HG03108 (cell line): ENCODE measurements at regions not wholly inside any gene's neighbourhood (a gene's known extent, or its start where the extent isn't known, plus 50 kb on each side); places are given as distances from the start of the nearest gene placed in this dataset.

Source experiments
- ATAC-seq: cut with Tn5 transposase; IDR thresholded peaks from one replicate; pipeline ENCODE4 v1.9.1; 2021; ENCODE audit warnings: moderate library complexity; ENCODE audit not compliant: unreplicated experiment

DNA sequence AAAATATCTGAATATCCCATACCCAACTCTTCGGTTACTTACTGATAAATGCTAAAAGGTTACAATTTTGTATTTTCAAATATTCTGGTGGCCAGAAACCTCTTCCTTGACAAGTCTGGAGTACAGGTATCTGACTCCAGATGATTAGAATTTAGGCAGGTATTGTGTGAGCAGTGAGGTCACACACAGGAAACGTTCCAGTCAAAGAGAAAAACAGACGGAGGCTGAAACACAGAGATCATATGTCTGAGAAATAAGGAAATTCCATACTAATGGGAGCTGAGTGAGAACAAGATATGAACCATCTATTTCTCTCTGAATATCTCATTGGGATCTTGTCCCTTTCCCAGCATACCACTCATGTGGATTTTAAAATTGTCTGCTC lies 89.4 kb upstream of the IGLL5 start:
- ATAC-seq, result no peak

DNA sequence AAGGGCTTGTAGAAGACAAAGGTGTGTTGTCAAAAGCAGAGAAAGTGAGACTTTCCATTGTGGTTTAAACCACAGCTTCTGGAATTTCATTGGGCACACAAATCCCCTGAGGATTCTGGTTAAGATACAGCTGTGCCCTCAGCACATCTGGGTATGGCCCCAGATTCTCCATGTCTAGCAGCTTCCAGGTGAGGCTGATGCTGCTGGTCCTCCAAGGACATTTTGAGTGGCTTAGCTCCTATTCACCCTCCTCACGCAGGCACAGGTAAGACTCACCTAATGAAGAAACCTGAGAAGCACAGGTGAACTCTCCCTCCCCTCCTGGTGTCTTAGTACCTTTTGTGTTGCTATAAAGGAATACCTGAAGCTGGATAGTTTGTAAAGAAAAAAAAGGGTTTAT lies 88.9 kb upstream of the IGLL5 start:
- ATAC-seq, result no peak

DNA sequence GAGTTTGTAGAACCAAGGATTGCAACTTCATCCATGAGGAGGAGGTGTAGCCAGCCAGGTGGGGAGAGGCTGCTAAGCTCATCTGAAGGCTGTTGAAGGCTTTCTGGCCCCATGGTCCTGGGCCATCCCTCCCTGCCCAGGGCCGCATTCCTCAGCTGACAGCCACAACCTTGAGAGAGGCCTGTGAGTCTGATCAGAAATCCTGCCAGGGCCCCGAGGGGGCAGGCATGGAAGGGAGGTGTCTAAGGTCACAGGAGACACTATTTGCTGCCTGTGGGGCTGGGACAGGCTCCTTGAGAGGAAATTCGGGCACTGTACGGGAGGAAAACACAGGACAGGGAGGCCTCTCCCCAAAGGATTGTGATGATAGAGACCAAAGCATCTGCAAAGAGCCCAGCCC lies 88.1 kb upstream of the IGLL5 start:
- ATAC-seq, result no peak

DNA sequence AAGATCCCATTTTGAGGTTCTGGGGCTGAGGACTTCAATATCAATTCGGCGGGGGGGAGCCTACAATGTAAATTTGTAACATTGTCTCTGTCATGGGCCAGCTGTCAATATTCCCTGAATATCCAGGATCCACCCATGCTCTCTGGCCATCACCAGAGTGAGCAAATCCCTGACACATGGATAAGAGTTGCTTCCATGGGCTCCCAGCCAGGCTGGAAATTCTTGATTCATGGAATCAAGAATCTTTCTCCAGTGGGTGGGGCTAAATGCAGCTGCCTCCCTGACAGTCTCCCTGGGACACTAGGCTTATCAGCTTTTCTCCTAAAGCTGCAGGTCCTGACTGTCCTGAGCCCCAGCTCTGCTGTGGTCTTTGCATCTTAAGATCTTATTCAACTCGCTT lies 86.9 kb upstream of the IGLL5 start:
- ATAC-seq, result no peak

DNA sequence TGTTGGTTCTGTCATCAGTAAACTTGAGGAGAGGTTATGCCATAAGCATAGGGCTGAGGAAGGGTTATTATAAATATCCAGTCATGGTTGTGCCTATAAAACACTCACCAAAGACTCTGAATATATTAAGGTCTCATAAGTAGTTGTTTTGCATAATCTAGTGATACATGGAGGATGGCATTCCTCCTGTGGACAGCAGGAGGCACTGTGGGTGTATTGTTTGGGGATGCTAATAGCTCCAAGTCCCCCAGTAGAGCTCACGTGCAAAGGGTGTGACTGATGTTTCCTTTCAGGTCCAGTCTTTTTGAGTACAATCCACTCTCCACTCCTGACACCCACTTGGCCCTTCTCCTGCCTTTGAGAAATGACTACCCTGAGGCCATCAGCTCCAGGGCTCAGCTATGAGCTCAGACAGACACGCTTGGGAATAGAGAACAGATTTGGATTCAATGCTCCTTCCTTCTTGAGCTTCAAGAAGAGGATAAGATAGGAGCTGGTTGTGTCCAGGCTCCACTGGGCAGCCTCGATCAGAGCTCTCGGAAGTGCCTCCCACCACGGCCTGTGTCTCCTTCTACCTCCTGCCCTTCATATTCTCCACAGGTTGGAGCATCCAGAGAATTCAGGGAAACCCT lies 85.2 kb upstream of the IGLL5 start:
- no peak for ATAC-seq

DNA sequence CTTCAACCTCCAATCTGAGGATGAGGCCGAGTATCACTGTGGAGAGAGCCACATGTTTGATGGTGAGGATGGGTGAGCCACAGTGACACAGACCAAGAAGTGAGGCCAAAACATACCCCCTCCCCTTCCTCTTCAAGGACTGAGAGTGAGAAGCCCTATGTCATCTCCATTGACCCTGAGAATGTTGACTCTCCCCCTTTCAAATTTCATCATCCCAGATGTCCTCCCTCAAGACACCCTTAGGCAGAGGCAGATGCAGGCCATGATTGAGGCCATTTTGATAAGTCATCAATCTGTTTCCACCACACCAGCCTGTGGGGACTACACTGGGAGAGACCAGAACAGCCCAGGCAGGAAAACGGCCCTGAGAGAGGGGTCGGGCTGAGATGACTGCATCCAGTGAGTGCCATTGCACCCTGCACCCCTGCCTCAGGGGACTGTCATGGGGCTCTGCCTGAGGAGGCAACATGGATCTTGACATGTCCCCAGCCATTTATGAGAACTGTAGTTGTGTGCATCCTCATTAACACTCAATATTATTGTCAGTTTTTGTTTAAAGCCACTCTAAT lies 84.2 kb upstream of the IGLL5 start:
- no peak for ATAC-seq

DNA sequence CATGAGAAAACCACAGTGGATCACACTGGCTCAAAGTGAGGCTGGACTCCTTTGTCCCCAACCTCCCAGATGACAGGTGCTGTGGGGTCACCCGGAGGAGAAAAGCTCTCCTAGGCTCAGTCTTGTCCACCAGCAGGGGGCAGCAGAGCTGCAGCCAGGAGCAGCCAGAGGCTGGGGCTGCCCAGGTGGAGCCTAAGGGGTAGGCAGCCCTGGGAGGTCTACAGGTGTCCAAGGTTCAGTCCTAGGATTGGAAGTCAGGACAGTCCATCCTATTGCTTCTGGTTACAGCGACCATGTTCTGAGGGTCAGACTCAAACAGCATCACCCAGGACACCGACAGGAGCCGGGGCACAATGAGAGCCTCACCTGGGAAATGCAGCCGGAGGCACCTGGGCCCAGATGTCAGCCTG lies 77.6 kb upstream of the IGLL5 start:
- ATAC-seq, result no peak

DNA sequence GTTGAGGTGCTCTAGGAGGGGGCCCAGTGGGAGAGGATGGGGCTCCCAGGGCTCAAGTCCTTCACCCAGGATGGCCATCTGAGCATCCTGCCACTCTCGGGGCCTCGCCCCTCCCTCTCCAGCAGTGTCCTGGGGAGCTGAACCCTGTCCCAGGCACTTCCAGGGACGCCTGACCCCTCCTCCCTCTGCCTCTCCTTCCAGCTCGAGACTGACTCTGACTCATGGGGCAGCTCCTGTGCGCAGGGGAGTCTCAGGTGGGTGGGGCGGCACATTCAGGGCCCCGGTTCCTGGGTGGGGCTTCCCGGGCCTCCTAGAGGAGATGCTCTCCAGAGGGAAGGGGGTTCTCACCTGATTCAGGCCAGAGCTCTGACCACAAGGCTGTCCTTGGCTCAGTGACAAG lies 77.1 kb upstream of the IGLL5 start:
- ATAC-seq, result no peak

DNA sequence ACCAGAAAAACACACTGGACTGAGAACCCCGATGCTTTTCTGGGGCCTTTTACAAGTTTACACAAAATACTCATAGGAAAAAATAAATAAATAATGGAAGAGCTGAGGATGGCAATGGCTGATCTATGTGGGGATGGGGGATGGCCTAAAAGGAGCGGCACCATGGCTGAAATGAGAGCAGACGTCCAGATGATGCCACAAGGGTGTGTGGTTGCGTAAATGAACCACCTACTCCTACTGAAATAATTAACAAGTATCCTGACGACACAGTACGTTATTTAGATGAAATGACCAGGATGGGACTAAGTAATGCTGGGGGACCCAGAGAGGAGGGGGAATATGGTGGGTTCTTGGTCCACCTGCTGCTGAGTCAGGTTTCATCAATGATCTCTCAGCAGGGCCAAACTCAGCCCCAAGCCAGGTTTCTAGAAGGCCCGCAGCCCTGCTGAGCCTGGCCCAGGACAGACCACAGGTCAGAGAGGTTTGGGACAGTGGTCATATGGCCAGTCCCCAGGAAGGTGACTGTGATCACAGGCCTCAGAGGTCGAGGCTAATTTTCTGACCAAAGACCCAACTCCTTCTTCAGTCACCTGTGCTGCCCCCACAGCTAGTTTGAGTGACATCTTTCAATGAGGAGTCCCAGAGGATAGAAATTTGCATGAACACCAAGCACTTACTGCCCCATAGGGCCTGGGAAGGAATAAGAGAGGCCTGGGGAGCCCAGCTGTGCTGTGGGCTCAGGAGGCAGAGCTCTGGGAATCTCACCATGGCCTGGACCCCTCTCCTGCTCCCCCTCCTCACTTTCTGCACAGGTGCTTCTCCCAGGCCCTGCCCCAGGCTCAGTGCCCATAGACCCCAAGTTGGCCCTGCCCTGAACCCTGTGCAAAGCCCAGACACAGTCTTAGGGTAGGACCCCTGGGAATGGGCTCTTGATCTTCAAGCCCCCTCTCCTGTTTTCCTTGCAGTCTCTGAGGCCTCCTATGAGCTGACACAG lies 76.3 kb upstream of the IGLL5 start:
- ATAC-seq, result no peak

DNA sequence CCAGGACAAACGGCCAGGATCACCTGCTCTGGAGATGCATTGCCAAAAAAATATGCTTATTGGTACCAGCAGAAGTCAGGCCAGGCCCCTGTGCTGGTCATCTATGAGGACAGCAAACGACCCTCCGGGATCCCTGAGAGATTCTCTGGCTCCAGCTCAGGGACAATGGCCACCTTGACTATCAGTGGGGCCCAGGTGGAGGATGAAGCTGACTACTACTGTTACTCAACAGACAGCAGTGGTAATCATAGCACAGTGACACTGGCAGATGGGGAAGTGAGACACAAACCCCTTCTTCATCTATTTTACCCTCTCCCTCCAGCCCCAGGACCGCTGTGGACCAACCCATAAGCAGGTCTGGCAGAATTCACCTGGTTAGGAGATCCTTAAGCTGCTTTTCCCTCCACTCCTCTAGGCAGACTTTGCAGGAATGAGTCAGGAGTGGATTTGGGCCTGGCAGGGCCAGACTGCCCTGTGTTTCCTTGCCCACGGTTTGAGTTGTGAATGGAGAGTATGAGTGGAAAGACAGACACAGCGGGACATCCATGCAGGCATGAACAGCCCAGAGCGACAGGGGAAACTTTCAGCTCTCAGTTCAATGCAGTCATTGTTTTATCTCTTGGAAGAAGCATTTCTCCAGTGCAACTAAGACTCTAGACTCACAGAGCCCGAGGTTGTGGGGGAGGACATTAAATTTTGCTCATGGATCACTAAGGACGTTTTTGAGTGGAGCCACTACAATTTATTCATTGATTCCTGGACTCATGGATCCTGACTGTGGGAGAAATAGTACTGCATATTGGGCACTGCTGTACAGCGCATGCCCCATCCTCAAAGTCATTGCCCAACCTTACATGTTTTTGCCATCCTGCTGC lies 75.3 kb upstream of the IGLL5 start:
- ATAC-seq, result no peak

DNA sequence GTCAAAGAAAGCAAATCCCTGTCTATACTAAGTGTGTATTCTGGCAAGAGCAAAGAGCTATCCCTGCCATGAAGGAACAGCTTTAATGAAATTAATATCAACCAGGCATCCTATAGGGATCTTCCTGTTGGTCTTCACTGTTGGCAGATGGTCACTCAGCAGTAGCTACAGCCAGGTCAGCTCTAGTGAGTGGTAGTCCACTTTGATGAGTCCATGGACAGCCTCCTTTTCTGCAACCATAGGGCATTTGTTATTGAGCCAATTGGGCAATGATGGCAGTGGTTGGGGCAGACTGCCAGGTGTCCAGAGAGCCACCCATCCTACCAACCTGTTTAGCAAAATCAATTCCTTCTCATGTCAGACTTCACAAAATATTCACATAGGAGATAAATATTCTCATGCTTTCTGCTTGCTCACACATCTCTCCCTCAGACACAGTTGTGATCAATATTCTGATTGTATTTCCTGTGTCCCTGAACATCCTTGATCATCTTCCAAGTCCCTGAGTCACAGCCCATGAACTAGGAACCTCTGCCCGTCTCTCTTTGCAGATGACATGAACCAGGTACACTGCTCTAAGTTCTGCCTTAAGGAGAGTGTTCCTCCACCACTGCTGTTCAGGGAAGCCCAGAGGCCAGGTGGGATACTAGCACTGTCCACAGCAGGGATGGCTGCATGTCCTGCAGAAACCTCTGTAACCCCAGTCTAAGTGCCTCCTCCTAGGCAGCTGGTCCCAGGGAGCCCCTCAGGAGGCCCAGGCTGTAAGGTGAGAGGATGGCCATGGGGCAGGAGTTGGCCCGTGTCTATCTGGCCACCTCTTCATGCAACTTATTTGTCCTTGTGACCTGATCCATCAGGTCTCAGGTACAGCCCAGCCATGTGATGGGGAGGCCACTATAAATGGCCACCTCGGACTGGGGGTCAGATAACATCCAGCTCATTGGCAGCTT lies 74.2 kb upstream of the IGLL5 start:
- ATAC-seq, result no peak

DNA sequence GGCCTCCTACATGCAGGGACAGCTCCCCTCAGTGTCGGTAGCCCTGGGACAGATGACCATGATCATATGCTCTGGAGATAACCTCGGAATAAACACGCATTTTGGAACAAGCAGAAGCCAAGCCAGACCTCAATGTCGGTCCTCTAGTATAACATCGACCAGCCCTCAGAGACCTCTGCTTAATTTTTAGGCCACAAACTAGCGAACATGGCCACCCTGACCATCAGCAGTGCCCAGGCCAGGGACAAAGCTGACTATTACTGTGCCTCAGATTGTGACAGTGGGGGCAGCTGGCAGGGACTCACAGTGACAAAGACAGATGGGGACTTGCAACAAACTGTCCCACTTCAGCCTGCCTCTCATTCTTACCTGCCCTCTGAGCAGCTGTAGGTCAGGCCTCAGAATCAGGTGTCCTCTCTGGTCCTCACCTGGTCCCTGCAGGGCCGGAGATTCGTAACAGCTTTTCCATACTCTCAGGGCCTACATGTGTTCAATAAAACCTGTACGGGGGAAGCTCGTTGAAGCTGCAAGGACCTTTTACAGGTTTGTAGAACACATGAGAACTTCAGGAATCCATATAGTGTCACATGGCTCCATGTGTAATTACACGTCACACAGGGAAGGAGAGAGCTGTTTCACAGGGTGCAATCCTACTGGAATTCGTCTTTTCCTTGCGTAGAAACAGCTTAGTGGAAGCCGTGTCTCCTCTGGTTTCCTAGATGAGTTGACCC lies 72.8 kb upstream of the IGLL5 start:
- ATAC-seq, result no peak

DNA sequence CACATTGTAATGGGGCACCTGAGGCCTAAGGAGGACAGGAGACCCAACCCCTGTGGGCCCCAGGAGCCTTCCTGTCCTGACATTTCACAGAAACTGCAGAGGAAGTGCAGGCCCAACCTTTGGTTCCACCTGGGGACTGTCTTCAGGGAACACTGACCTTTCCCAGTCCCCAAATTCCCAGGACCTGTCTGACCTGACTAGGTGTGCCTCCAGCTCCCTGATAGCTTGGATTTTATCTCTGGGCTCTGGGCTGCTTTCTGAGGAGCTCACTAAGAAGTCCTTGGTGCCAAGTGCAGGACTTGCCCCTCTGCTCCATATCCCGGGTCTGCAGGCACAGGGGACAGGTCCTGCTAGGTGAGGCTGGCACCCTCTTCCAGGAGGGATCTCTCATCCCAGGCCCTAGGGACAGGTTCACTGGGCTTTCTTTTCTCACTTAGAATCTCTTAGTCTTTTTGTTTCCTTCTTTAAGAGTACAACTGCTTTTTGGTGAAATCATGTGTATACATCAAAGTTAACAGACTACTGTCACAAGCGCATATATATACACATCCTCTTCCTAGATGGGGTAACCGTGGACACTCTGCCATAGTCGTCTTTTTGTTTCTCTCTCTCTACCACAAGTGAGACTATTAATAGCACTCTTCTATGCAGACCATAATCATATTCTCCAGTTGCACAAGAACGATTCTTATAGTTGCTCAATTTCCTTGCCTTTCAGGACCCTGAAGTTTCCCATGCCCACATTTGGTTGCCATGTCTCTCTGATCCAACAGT lies 72.0 kb upstream of the IGLL5 start:
- no peak for ATAC-seq

DNA sequence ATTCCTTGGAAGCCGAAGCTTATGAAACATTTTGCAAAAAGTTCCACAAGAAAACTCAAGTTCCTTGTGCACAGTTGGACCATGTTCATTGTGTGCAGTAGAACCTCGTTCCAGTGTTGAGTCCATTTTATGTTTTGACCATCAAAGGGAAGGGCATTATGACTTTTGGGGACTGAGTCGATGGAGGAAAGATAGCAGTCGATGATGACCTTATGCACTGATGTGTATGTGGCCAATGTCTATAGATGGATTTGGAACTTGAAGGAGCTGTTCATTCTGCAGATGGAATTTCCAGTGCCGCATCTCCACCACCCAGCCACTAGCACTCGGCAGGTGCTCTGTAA lies 71.5 kb upstream of the IGLL5 start:
- no peak for ATAC-seq

DNA sequence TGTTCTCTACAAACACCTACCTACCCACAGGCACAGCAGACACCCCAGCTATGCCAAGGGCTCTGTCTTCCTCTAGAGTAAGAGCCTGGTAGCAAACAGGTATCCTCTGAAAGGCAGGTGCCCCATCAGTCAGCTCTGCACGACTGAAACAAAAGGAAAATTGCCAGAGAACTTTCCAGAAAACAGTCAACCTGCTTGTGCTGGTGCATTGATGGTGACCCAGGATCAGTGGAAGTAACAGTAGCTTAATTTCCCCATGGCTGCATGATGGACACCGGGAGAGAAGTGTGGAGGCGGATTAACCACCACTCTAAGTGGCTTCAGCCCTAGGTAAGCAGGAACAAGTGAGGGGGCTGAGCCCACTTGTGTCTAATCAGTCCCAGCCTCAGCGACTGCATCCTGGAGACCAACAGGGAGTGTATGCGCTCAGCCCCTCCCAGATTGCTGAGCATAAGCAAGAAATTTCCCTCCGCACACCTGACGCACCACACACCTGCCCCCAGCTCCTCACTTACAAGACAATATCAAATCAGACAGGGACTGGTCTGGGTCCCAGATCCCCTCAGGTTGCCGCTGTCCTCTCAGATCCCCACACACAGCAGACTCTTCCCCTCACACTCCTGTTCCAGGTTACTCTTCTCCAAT lies 70.7 kb upstream of the IGLL5 start:
- ATAC-seq, result no peak

DNA sequence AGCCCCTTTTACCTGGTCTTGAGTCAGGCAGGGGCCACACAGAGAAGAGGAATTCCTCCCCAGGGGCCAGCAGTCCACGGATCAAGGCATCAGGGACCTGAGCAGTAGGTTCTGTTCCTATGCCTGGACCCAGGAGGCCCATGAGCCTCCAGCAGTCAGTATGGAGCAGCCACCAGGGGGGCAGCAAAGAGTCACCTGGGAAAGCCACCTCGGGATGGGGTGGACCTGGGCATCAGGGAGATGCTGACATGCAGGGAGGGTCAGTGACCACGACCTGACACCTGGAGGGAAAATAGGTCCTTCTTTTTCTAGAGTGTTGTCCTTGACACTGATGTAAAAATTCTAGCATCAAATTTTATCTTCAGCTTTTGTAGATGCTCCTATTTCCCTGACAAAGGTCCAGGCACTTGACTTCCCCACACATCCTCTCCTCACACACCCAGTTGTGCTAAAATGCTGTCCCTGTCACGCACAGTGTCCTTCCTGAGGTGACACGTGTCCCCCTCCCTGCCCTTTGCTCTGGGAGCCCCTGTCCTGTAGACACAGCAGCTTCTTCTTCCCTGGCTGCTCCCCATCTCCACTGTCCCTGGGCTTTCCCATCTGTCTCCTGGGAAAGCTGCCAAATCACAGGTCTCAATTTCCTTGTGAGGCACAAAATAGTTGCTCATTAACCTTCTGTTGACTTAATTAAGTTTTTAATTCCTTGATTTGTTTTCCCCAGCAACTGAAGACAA lies 70.0 kb upstream of the IGLL5 start:
- ATAC-seq, result no peak

DNA sequence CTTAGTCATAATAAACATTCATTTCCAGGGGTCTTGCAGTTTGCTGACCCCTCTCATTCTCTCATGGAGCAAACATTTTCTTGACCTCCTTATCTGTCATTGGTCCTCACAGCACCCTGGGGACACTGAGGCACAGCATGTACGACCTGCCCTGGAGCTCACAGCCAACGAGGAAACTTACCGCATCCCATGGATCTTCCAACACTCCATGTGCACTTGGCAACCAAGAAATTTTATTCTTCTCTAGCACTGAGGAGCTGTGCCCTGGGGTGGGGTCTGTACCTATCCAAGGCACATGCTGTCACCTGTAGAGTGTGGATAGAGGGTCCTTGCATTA lies 69.4 kb upstream of the IGLL5 start:
- no peak for ATAC-seq
